ENCODE measurements at regions not wholly inside any gene's neighbourhood (a gene's known extent, or its start where the extent isn't known, plus 50 kb on each side); places are given as distances from the start of the nearest gene placed in this dataset.

GRCh38 chrX:39846460-39846859, 251.3 kb downstream of the BCOR start:
- Mint-ChIP-seq H3K9me3 (no peaks in the 10 kb centered on the region), H3K27ac (no peak overlapping the region), H3K27me3 (ENCODE audit: low read depth in 2 of 2) (peaks cover 0 to 20% of the 10 kb centered on the region in 2 donors), H3K4me3 (no peak overlapping the region), H3K36me3 (no peaks in the 10 kb centered on the region), H3K4me1 (peaks cover 0 to 16% of the 10 kb centered on the region in 2 donors)
- WGBS (ENCODE audit: insufficient coverage), result 90% methylated on average over 2 of the region's 4 CpGs
- no peaks in the 10 kb centered on the region for H3K36me3 ChIP-seq (ENCODE audit: control insufficient read depth, insufficient read depth, low read length)
- no peak for TF ChIP-seq CTCF (IDR thresholded peaks at IDR 0.05)
- H3K27me3 ChIP-seq (ENCODE audit: control insufficient read depth, insufficient read depth, low read length), result no peaks in the 10 kb centered on the region
- no peaks in the 10 kb centered on the region for H3K9me3 ChIP-seq (ENCODE audit: control insufficient read depth, insufficient read depth, low read length)
- peaks cover 11% of the 10 kb centered on the region for H3K4me1 ChIP-seq (ENCODE audit: control insufficient read depth, insufficient read depth, low read length)
- DNase-seq (no peak), ATAC-seq (no peak)
- H3K4me3 ChIP-seq (ENCODE audit: low read length), result no peak overlapping the region
- intact Hi-C loops (cut with micrococcal nuclease), result no loop called here
- no peak overlapping the region for H3K27ac ChIP-seq (ENCODE audit: low read length)

GRCh38 chrX:39848243-39848642, 249.5 kb downstream of the BCOR start:
- no peak overlapping the region for H3K4me3 Mint-ChIP-seq
- intact Hi-C loops (cut with micrococcal nuclease), result no loop called here
- peaks cover 0 to 24% of the 10 kb centered on the region in 2 donors for H3K27me3 Mint-ChIP-seq (ENCODE audit: low read depth in 2 of 2)
- H3K27ac Mint-ChIP-seq, result no peak overlapping the region
- Histone ChIP-seq H3K27me3 (ENCODE audit: control insufficient read depth, insufficient read depth, low read length) (no peaks in the 10 kb centered on the region), H3K4me3 (ENCODE audit: low read length) (no peak overlapping the region), H3K4me1 (ENCODE audit: control insufficient read depth, insufficient read depth, low read length) (peaks cover 17% of the 10 kb centered on the region), H3K36me3 (ENCODE audit: control insufficient read depth, insufficient read depth, low read length) (no peaks in the 10 kb centered on the region), H3K27ac (ENCODE audit: low read length) (no peak overlapping the region), H3K9me3 (ENCODE audit: control insufficient read depth, insufficient read depth, low read length) (no peaks in the 10 kb centered on the region)
- H3K9me3 Mint-ChIP-seq, result no peaks in the 10 kb centered on the region
- H3K36me3 Mint-ChIP-seq, result no peaks in the 10 kb centered on the region
- ATAC-seq (no peak), DNase-seq (no peak)
- TF ChIP-seq CTCF (IDR thresholded peaks at IDR 0.05), result no peak
- 85% methylated on average over 4 of the region's 5 CpGs for WGBS (ENCODE audit: insufficient coverage)
- H3K4me1 Mint-ChIP-seq, result peaks cover 0 to 26% of the 10 kb centered on the region in 2 donors

- no peak for TF ChIP-seq CTCF (IDR thresholded peaks at IDR 0.05)
- peaks cover 0 to 24% of the 10 kb centered on the region in 2 donors for H3K27me3 Mint-ChIP-seq (ENCODE audit: low read depth in 2 of 2)
- Histone ChIP-seq H3K4me1 (ENCODE audit: control insufficient read depth, insufficient read depth, low read length) (peaks cover 21% of the 10 kb centered on the region), H3K36me3 (ENCODE audit: control insufficient read depth, insufficient read depth, low read length) (no peaks in the 10 kb centered on the region), H3K9me3 (ENCODE audit: control insufficient read depth, insufficient read depth, low read length) (no peaks in the 10 kb centered on the region), H3K4me3 (ENCODE audit: low read length) (no peak overlapping the region), H3K27ac (ENCODE audit: low read length) (no peak overlapping the region), H3K27me3 (ENCODE audit: control insufficient read depth, insufficient read depth, low read length) (no peaks in the 10 kb centered on the region)
- H3K4me1 Mint-ChIP-seq, result peaks cover 4 to 30% of the 10 kb centered on the region in 2 donors
- ATAC-seq (no peak), DNase-seq (no peak)
- no peaks in the 10 kb centered on the region for H3K9me3 Mint-ChIP-seq
- H3K27ac Mint-ChIP-seq, result no peak overlapping the region
- no peak overlapping the region for H3K4me3 Mint-ChIP-seq
- H3K36me3 Mint-ChIP-seq, result no peaks in the 10 kb centered on the region
- intact Hi-C loops (cut with micrococcal nuclease), result no loop called here
- WGBS (ENCODE audit: insufficient coverage), result 89% methylated on average over 7 of the region's 7 CpGs
These were observed 248.9 kb downstream of the BCOR start for GRCh38 chrX:39848900-39849299.

- no peaks in the 10 kb centered on the region for H3K9me3 ChIP-seq (ENCODE audit: control insufficient read depth, insufficient read depth, low read length)
- 76% methylated on average over 4 of the region's 4 CpGs for WGBS (ENCODE audit: insufficient coverage)
- H3K27ac ChIP-seq (ENCODE audit: low read length), result no peak overlapping the region
- no peaks in the 10 kb centered on the region for H3K36me3 ChIP-seq (ENCODE audit: control insufficient read depth, insufficient read depth, low read length)
- peaks cover 16 to 43% of the 10 kb centered on the region in 2 donors for H3K4me1 Mint-ChIP-seq
- no peak overlapping the region for H3K4me3 ChIP-seq (ENCODE audit: low read length)
- no peaks in the 10 kb centered on the region for H3K36me3 Mint-ChIP-seq
- no peak for ATAC-seq
- no peak overlapping the region for H3K27ac Mint-ChIP-seq
- H3K4me3 Mint-ChIP-seq, result no peak overlapping the region
- peaks cover 34% of the 10 kb centered on the region for H3K4me1 ChIP-seq (ENCODE audit: control insufficient read depth, insufficient read depth, low read length)
- peaks cover 0 to 15% of the 10 kb centered on the region in 2 donors for H3K27me3 Mint-ChIP-seq (ENCODE audit: low read depth in 2 of 2)
- H3K9me3 Mint-ChIP-seq, result no peaks in the 10 kb centered on the region
- intact Hi-C loops (cut with micrococcal nuclease), result no loop called here
- DNase-seq, result no peak
- H3K27me3 ChIP-seq (ENCODE audit: control insufficient read depth, insufficient read depth, low read length), result no peaks in the 10 kb centered on the region
- TF ChIP-seq CTCF (IDR thresholded peaks at IDR 0.05), result no peak
These were observed 247.5 kb downstream of the BCOR start for GRCh38 chrX:39850209-39850608.

Measured in natural killer cell (primary cell).